ENCODE measurements at regions not wholly inside any gene's neighbourhood (a gene's known extent, or its start where the extent isn't known, plus 50 kb on each side); places are given as distances from the start of the nearest gene placed in this dataset.
"Not testable (repeated sequence)": the region's sequence is repeated elsewhere in the genome, so short reads cannot be mapped to it uniquely, and the experiment has no call there.

GRCh38 chr16:52386694-52387093 lies 160.2 kb downstream of the TOX3 start:
- intact Hi-C loops (cut with DNase I): no loop called here
- no peak for DNase-seq (ENCODE audit: low spot score)

GRCh38 chr16:52384378-52384777 lies 162.6 kb downstream of the TOX3 start:
- DNase-seq (ENCODE audit: low spot score): no peak
- intact Hi-C loops (cut with DNase I): no loop called here

DNA sequence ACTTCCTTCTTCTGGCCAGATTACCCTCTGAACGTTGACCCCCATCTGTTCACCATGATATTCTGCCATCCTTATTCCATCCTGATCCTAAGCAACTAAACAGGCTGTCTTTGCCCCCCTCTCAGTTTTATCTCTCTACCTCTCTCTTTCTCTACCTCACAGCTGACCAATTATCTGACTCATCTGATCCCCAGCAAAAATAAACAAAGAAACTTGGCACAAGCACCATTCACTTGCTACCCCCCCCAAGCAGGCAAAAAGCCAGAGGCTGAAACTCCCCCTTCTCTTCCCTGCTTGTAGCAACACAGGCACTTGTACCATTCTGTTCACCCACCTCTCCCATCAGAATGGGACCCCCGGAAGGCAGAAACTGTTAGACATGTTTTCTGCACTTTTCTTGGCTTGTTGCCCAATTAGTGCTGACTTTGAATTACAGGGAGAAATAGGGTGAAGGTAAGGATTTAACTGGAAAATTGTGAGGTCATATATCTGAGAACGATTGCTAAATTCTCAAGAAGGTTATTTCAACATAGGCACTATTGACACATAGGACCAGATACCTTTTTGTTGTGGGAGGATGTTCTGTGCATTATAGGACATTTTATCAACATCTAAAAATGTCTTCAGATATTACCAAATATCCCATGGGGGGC lies 163.2 kb downstream of the TOX3 start:
- no peak for DNase-seq (ENCODE audit: low spot score)
- intact Hi-C loops (cut with DNase I): no loop called here

GRCh38 chr16:52383119-52383518 lies 163.8 kb downstream of the TOX3 start:
- intact Hi-C loops (cut with DNase I): no loop called here
- DNase-seq (ENCODE audit: low spot score): no peak

- intact Hi-C loops (cut with DNase I): loop anchor here in 1 of 2 donors (2.0 to 10.0 kb wide), 2 partner anchors 37 to 285 kb away; no protein-coding TSS in a partner anchor
Measured at GRCh38 chr16:52379551-52379950, 167.4 kb downstream of the TOX3 start.

GRCh38 chr16:52376676-52377280 lies 170.2 kb downstream of the TOX3 start:
- no peak for DNase-seq (ENCODE audit: low spot score)
- intact Hi-C loops (cut with DNase I): loop anchor here in 1 of 2 donors (10.0 kb wide), 1 partner anchor 288 kb away; no protein-coding TSS in a partner anchor

More at GRCh38 chr16:52379551-52379950, 167.4 kb downstream of the TOX3 start:
- no peak for DNase-seq (ENCODE audit: low spot score)

GRCh38 chr16:52372313-52372712 lies 174.6 kb downstream of the TOX3 start:
- intact Hi-C loops (cut with DNase I): loop anchor here in 1 of 2 donors (10.0 kb wide), 1 partner anchor 292 kb away; no protein-coding TSS in a partner anchor
- DNase-seq (ENCODE audit: low spot score): no peak

DNA sequence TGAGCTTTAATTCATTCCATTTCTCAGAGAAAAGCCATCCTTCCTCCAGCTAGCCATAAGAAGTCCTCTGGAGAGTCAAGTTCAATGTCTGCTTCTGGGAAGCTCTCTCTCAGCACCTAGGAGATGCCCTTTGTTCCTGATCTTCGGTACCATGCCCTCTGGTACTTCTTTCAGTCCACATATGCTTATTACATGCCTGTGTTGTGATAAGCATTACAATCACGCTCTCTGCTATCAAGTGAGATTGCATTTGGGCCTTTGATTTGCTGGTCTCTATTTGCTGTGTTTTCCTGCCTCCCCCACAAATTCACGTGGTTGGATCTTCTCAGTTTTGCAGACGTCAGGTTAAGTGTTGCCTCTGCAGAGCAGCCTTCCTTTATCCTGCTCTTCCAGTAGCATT lies 178.1 kb downstream of the TOX3 start:
- DNase-seq (ENCODE audit: low spot score): no peak
- intact Hi-C loops (cut with DNase I): no loop called here

GRCh38 chr16:52367821-52368220 lies 179.1 kb downstream of the TOX3 start:
- DNase-seq (ENCODE audit: low spot score): no peak
- intact Hi-C loops (cut with DNase I): no loop called here

DNA sequence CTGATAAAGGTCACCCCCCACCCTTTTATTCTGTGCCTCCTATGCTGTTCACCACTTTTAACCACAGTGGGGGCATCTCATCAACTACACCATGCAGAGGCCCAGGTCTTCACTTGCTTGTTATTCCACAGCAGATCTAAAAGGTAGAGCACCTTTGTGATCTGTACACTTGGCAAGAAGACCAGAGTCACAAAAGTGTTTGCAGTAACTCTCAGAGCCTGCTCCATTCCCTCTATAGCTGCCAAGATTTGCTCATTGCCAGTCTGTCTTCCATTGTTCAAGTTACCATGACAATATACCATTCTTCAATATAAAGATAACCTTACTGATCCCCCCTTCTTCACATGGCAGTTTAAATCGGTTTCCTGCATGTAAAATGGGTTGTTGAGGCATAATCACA lies 180.0 kb downstream of the TOX3 start:
- no peak for DNase-seq (ENCODE audit: low spot score)
- intact Hi-C loops (cut with DNase I): no loop called here

DNA sequence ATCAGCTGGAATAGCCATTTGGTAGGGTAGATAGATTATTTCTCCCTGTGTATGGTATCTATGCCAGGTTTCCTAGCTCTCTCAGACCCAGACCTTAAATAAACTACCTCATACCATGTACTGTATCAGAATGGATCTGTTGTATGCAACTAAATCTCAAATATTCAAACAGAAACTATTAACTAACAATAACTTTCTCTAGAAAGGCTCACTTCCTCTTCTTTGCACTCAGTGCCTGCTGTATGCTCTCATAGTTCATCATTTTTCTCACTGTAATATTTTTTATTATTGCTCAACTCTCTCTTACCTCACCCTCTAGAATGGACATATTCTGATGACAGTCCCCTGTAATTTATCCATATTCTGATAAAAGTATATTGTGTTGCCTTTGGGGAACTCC lies 182.4 kb downstream of the TOX3 start:
- DNase-seq (ENCODE audit: low spot score): no peak
- intact Hi-C loops (cut with DNase I): no loop called here

DNA sequence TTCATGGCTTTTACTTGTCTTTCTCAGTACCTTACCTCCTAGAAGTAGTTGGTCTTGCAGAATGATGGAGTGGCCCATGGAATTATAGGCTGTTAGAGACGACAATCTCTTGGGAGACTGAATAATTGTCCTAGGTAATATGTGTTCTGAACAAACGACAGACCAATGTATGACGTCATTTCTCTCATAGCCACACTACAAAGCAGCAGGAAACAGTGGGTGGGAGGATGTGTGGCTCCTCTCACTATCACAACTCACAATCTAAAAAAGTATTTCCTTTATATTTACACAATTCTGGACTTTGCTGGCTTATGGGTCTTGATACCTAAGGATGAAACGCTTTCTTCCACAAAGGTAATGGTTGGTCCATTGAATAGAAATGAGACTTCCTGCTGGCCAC lies 183.9 kb downstream of the TOX3 start:
- intact Hi-C loops (cut with DNase I): no loop called here
- no peak for DNase-seq (ENCODE audit: low spot score)

- intact Hi-C loops (cut with DNase I): no loop called here
- DNase-seq (ENCODE audit: low spot score): no peak
Measured at GRCh38 chr16:52357711-52358110, 189.2 kb downstream of the TOX3 start.

DNA sequence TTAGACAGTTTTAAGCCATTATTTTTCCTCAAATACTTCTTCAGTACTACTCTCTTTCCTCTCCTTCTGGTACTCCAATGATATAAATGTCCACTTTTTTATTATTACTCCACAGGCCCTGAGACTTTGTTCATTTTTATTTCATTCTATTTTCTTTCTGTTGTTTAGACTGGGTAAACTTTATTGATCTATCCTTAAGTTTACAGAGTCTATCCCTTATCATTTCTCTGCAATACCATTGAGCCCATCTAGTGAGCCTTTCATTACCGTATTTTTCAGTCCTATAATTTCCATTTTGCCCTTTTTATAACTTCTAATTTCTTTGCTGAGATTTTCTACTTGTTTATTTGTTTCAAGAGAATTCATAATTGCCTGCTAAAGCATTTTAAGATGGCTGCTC lies 193.7 kb downstream of the TOX3 start:
- intact Hi-C loops (cut with DNase I): no loop called here

DNA sequence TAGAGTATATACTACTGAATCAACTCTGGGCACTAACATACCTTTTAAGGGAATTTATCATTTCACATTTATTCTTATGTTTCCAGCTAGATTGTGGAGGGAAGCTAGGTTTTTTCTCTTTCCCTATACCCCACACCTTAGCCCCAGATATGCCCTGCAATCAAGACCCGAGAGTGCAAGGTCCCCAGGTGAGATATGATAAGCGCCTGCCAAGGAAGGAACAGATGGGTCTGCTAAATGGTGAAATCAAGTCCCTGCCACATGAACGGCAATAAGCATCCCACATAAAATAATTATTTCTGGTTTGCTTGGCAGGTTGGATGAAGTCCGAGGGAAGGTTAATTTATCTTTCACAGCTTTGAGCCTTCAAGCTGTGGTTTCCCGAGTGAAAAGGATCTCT lies 195.5 kb downstream of the TOX3 start:
- intact Hi-C loops (cut with DNase I): no loop called here
- no peak for DNase-seq (ENCODE audit: low spot score)

More for the DNA sequence above, 193.7 kb downstream of the TOX3 start:
- DNase-seq (ENCODE audit: low spot score): no peak

GRCh38 chr16:52350031-52350642 lies 196.8 kb downstream of the TOX3 start:
- DNase-seq (ENCODE audit: low spot score): no peak
- intact Hi-C loops (cut with DNase I): no loop called here

DNA sequence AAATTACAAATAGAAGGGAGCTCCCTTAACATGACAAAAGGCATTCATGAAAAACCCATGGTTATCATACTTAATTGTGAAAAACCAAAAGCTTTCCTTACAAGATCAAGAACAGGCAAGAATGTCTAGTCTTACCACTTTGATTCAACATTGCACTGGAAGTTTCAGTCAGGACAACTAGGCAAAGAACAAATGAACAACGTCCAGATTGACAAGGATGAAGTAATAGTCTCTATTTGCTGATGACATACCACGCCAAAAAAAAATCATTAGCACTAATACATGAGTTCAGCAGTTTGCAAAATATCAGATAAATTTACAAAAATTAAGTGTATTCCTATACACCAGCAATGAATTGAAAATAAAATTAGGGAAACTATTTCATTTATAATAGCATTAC lies 200.2 kb downstream of the TOX3 start:
- no peak for DNase-seq (ENCODE audit: low spot score)
- intact Hi-C loops (cut with DNase I): no loop called here

DNA sequence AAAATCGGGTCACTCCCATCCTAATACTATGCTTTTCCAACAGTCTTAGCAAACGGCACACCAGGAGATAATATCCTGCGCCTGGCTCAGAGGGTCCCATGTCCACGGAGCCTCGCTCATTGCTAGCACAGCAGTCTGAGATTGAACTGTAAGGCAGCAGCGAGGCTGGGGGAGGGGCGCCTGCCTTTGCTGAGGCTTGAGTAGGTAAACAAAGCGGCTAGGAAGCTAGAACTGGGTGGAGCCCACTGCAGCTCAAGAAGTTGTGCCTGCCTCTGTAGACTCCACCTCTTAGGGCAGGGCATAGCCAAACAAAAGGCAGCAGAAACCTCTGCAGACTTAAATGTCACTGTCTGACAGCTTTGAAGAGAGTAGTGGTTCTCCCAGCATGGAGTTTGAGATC lies 213.3 kb downstream of the TOX3 start:
- intact Hi-C loops (cut with DNase I); DNase-seq (ENCODE audit: low spot score): not testable (repeated sequence)

GRCh38 chr16:52320930-52321439 lies 226.0 kb downstream of the TOX3 start:
- intact Hi-C loops (cut with DNase I): no loop called here
- no peak for DNase-seq (ENCODE audit: low spot score)

DNA sequence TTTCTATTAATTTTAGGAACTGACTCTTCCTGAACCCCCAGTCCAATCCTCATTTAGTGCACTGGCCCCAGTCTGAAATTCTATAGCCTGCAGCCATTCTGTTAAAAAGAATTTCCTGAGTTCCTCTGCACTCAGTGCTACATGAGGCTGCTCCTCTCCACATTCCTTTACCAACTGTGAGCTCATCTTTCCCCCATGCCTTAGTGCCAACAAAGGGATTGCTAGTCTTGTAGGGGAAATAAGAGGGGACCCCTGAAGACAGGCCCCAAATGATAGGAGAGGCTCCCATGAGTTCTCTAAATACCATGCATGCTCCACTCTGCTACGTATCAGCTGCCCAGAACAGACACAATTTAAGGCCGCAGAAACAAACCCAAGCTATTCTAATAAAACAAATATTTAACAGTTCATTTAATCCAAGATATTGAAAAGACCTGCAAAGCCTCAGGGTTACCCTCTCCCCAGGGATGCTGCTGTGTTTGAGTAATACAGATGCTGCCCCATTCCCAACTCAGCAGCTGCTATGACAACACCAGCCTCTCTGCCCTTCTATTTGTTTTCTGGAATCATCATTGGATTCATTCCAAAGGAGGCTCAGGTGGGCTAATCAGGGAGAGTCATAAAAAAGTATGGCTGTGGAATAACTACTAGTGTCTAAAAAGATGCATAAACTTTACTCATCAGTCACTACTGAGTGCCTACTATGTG lies 228.5 kb downstream of the TOX3 start:
- intact Hi-C loops (cut with DNase I): no loop called here

More for the DNA sequence above, 228.5 kb downstream of the TOX3 start:
- DNase-seq (ENCODE audit: low spot score): no peak
